Fibroblast of lung (primary cell): ENCODE measurements at regions not wholly inside any gene's neighbourhood (a gene's known extent, or its start where the extent isn't known, plus 50 kb on each side); places are given as distances from the start of the nearest gene placed in this dataset.

ENCODE experiments used
- EZH2 ChIP-seq: IDR thresholded peaks from 2 replicates; pipeline ENCODE4 v1.5.1; 2012; ENCODE audit warnings: low read length, control low read depth, mild to moderate bottlenecking; ENCODE audit errors: missing control alignments
- TF ChIP-seq, protein P1 (sequence below), 2 donors: IDR thresholded peaks in 1 of 2; conservative IDR thresholded peaks in 1 of 2; 1 replicate in 1 of 2; 2 replicates in 1 of 2; pipeline ENCODE4 v1.5.1; 2011 to 2012; ENCODE audit warnings: low read length in 2 of 2, control low read depth in 1 of 2, inconsistent platforms in 1 of 2, low read depth in 1 of 2, mild to moderate bottlenecking in 1 of 2

DNA sequence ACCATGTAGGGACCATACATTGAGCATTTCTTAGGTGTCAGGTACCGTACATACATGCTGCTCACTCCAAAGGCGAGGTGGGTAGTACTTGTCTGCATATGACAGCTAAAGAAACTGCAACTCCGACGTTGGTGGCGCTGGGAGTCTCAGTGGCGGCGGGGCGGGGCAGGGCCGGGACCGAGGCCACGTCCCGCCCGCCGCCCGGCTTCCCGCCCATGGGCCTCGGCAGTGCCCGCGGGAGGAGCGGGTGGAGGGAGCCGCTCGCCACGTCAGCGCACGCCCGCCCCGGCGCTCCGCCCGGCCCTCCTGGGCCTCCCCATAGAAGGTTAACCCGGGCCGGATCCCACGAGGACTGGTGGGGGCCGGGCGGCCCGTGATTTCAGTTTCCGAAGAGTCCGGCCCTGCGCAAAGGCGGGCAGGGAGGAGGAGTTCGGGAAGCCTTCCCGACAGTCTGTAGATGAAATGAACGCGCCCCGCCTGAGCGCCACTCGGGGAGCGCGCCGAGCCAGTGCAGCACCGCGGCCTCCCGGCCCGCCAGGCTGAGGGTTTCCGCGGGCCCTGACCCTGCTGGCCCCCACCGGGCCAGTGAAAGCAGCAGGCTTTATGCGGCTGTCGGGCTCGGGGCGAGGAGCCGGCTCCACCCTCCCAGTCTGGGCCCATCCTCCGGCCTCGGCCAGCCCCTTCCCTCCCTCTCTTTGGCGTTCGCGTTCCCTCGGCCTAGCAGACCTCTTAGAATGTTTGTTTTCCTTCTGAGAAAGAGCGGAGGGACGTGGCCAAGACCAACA lies 119.9 kb upstream of the JUN start:
- TF ChIP-seq, protein P1, sequence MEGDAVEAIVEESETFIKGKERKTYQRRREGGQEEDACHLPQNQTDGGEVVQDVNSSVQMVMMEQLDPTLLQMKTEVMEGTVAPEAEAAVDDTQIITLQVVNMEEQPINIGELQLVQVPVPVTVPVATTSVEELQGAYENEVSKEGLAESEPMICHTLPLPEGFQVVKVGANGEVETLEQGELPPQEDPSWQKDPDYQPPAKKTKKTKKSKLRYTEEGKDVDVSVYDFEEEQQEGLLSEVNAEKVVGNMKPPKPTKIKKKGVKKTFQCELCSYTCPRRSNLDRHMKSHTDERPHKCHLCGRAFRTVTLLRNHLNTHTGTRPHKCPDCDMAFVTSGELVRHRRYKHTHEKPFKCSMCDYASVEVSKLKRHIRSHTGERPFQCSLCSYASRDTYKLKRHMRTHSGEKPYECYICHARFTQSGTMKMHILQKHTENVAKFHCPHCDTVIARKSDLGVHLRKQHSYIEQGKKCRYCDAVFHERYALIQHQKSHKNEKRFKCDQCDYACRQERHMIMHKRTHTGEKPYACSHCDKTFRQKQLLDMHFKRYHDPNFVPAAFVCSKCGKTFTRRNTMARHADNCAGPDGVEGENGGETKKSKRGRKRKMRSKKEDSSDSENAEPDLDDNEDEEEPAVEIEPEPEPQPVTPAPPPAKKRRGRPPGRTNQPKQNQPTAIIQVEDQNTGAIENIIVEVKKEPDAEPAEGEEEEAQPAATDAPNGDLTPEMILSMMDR (conservative IDR thresholded peaks at IDR 0.05 in 1 of 2, IDR thresholded peaks at IDR 0.05 in 1 of 2; ENCODE audit: low read depth in 1 of 2, low read length in 2 of 2), result no peak
- TF ChIP-seq EZH2, result no peak
